PC-9 (cell line): ENCODE measurements at regions not wholly inside any gene's neighbourhood (a gene's known extent, or its start where the extent isn't known, plus 50 kb on each side); places are given as distances from the start of the nearest gene placed in this dataset.
A peak's percentile ranks its signal among the peaks of the same experiment; 100 is the strongest.

Experiments
- BruUV-seq: library from RNA; stranded (reverse); fragments of 400-500 nt; replicated peaks from 2 replicates; lab custom pipeline; 2021; lab: Mats Ljungman, UMichigan
- CTCF ChIA-PET: fragments of 300-600 bp; sonication (Branson Sonifier 250); formaldehyde crosslinking; loops from one replicate; lab custom pipeline; 2022; ENCODE audit warnings: antibody characterized with exemption; lab: Charles Lee
- POLR2A ChIA-PET: fragments of 300-600 bp; sonication (Branson Sonifier 250); formaldehyde crosslinking; loops from one replicate; lab custom pipeline; 2022; ENCODE audit warnings: antibody characterized with exemption; ENCODE audit not compliant: unreplicated experiment; lab: Charles Lee
- DNase-seq, 2 experiments: peaks; one replicate each; pipeline versions ENCODE4 v3.0.0 to v3.0.0-alpha.2; 2015 to 2022; ENCODE audit warnings: mixed read lengths in 1 of 2
- H2AFZ ChIP-seq: fragments of 200-600 bp; sonication (generic); 2 replicates; pipeline ENCODE4 v1.8.1; 2017; ENCODE audit warnings: antibody characterized with exemption
- H3F3A ChIP-seq: fragments of 200-600 bp; sonication (generic); 2 replicates; pipeline ENCODE4 v1.8.1; 2017; ENCODE audit warnings: antibody characterized with exemption, mild to moderate bottlenecking, low read depth; ENCODE audit not compliant: insufficient read depth
- H3K27ac ChIP-seq: fragments of 200-600 bp; sonication (generic); 2 replicates; pipeline ENCODE4 v1.6.1; 2016; ENCODE audit warnings: mixed run types
- H3K27me3 ChIP-seq: fragments of 200-600 bp; sonication (generic); 2 replicates; pipeline ENCODE4 v1.6.1; 2016; ENCODE audit warnings: low read depth, mixed run types; ENCODE audit not compliant: insufficient read depth
- H3K36me3 ChIP-seq: fragments of 200-600 bp; sonication (generic); 2 replicates; pipeline ENCODE4 v1.6.1; 2016; ENCODE audit warnings: low read depth, mixed run types
- H3K4me1 ChIP-seq: fragments of 200-600 bp; sonication (generic); replicated peaks from 2 replicates; pipeline ENCODE4 v1.6.1; 2016; ENCODE audit warnings: mixed run types; ENCODE audit not compliant: insufficient read depth
- H3K4me2 ChIP-seq: fragments of 200-600 bp; sonication (generic); 2 replicates; pipeline ENCODE4 v1.6.1; 2017; ENCODE audit warnings: mixed run types
- H3K4me3 ChIP-seq: fragments of 200-600 bp; sonication (generic); 2 replicates; pipeline ENCODE4 v1.6.1; 2016; ENCODE audit warnings: mixed run types
- H3K79me2 ChIP-seq: fragments of 200-600 bp; sonication (generic); 2 replicates; pipeline ENCODE4 v1.6.1; 2017; ENCODE audit warnings: low read depth, mixed run types
- H3K9me2 ChIP-seq: fragments of 200-600 bp; sonication (generic); 2 replicates; pipeline ENCODE4 v1.8.1; 2017; ENCODE audit warnings: mild to moderate bottlenecking; ENCODE audit not compliant: insufficient read depth
- H3K9me3 ChIP-seq: fragments of 200-600 bp; sonication (generic); 2 replicates; pipeline ENCODE4 v1.8.1; 2016; ENCODE audit warnings: low read depth; ENCODE audit not compliant: insufficient read depth
- H4K20me1 ChIP-seq: fragments of 200-600 bp; sonication (generic); 2 replicates; pipeline ENCODE4 v1.8.1; 2017; ENCODE audit not compliant: insufficient read depth
- CTCF ChIP-seq: fragments of 200-600 bp; sonication (generic); conservative IDR thresholded peaks from 2 replicates; pipeline ENCODE4 v1.6.1; 2017; ENCODE audit warnings: mixed run types, antibody characterized with exemption, mild to moderate bottlenecking, moderate library complexity
- EZH2 ChIP-seq: fragments of 200-600 bp; sonication (generic); IDR thresholded peaks from 2 replicates; pipeline ENCODE4 v1.8.0; 2017; ENCODE audit warnings: antibody characterized with exemption, low read depth
- intact Hi-C: fragments of 100-400 bp; cut with micrococcal nuclease; formaldehyde crosslinking; loops from one replicate; pipeline ENCODE4 v1.10.0; 2022; ENCODE audit not compliant: unreplicated experiment

- no peak overlapping the region for H2AFZ ChIP-seq
- no peak for DNase-seq
- H3K9me3 ChIP-seq: no peaks in the 10 kb centered on the region
- H3K4me1 ChIP-seq: no peaks in the 10 kb centered on the region
- POLR2A ChIA-PET: interaction anchor here (0.7 kb wide), 1 partner anchor 639 kb away, joined by 3 read pairs; no protein-coding TSS in a partner anchor
- H3K9me2 ChIP-seq: no peaks in the 10 kb centered on the region
- intact Hi-C loops: no loop called here
- no peak overlapping the region for H3K27ac ChIP-seq
- H3K4me3 ChIP-seq: no peak overlapping the region
- TF ChIP-seq EZH2: no peak
- no peak for TF ChIP-seq CTCF
- H3K79me2 ChIP-seq: no peaks in the 10 kb centered on the region
- H3F3A ChIP-seq: no peaks in the 10 kb centered on the region
- H3K27me3 ChIP-seq: no peaks in the 10 kb centered on the region
- no peaks in the 10 kb centered on the region for H3K36me3 ChIP-seq
- no peak overlapping the region for H3K4me2 ChIP-seq
- BruUV-seq: no TSS peak
- no peaks in the 10 kb centered on the region for H4K20me1 ChIP-seq
- CTCF ChIA-PET: no interaction called here
Observed at GRCh38 chr11:110791621-110792020, 79.4 kb upstream of the ARHGAP20 start.

- peak in 1 of 2 experiments; percentile 60 for DNase-seq
Observed at GRCh38 chr11:110787680-110788079, 75.4 kb upstream of the ARHGAP20 start.

GRCh38 chr11:110786226-110786902 is 74.1 kb upstream of the ARHGAP20 start:
- no peaks in the 10 kb centered on the region for H3F3A ChIP-seq
- no peak overlapping the region for H3K4me2 ChIP-seq
- CTCF ChIA-PET: no interaction called here
- H3K9me3 ChIP-seq: no peaks in the 10 kb centered on the region
- no peaks in the 10 kb centered on the region for H4K20me1 ChIP-seq
- H3K27me3 ChIP-seq: no peaks in the 10 kb centered on the region
- intact Hi-C loops: no loop called here
- POLR2A ChIA-PET: interaction anchor here (0.6 to 0.7 kb wide), 2 partner anchors 91 to 110 kb away, joined by 3 to 10 read pairs; no protein-coding TSS in a partner anchor
- H3K4me3 ChIP-seq: no peak overlapping the region
- BruUV-seq: no TSS peak
- H3K79me2 ChIP-seq: no peaks in the 10 kb centered on the region
- H3K27ac ChIP-seq: no peak overlapping the region
- H3K36me3 ChIP-seq: no peaks in the 10 kb centered on the region
- H3K9me2 ChIP-seq: no peaks in the 10 kb centered on the region
- TF ChIP-seq EZH2 (no peak), CTCF (no peak)
- H2AFZ ChIP-seq: no peak overlapping the region
- no peaks in the 10 kb centered on the region for H3K4me1 ChIP-seq
- no peak for DNase-seq

More at GRCh38 chr11:110787680-110788079, 75.4 kb upstream of the ARHGAP20 start:
- H2AFZ ChIP-seq: no peak overlapping the region
- no peaks in the 10 kb centered on the region for H3K9me2 ChIP-seq
- H3K36me3 ChIP-seq: no peaks in the 10 kb centered on the region
- TF ChIP-seq CTCF (no peak), EZH2 (no peak)
- BruUV-seq: no TSS peak
- POLR2A ChIA-PET: no interaction called here
- no peaks in the 10 kb centered on the region for H3F3A ChIP-seq
- no peak overlapping the region for H3K4me2 ChIP-seq
- H3K27ac ChIP-seq: no peak overlapping the region
- intact Hi-C loops: no loop called here
- H4K20me1 ChIP-seq: no peaks in the 10 kb centered on the region
- no peaks in the 10 kb centered on the region for H3K4me1 ChIP-seq
- CTCF ChIA-PET: no interaction called here
- no peaks in the 10 kb centered on the region for H3K79me2 ChIP-seq
- H3K27me3 ChIP-seq: no peaks in the 10 kb centered on the region
- no peaks in the 10 kb centered on the region for H3K9me3 ChIP-seq
- no peak overlapping the region for H3K4me3 ChIP-seq
